Osteocyte (in vitro differentiated cells): ENCODE measurements at regions not wholly inside any gene's neighbourhood (a gene's known extent, or its start where the extent isn't known, plus 50 kb on each side); places are given as distances from the start of the nearest gene placed in this dataset.
"Not testable (repeated sequence)": the region's sequence is repeated elsewhere in the genome, so short reads cannot be mapped to it uniquely, and the experiment has no call there.

Experiments used
- DNase-seq: peaks from one replicate; pipeline ENCODE4 v3.0.0; 2021; ENCODE audit warnings: mixed read lengths; ENCODE audit not compliant: unreplicated experiment; ENCODE audit errors: extremely low spot score
- H3K27ac Mint-ChIP-seq: one replicate; pipeline ENCODE4 v1.8.0; 2021; ENCODE audit warnings: mild to moderate bottlenecking, mixed read lengths; ENCODE audit not compliant: unreplicated experiment
- H3K27me3 Mint-ChIP-seq: one replicate; pipeline ENCODE4 v1.8.0; 2021; ENCODE audit warnings: mixed read lengths; ENCODE audit not compliant: unreplicated experiment
- H3K36me3 Mint-ChIP-seq: one replicate; pipeline ENCODE4 v1.8.0; 2021; ENCODE audit warnings: mixed read lengths; ENCODE audit not compliant: unreplicated experiment
- H3K4me1 Mint-ChIP-seq: one replicate; pipeline ENCODE4 v1.8.0; 2021; ENCODE audit warnings: mixed read lengths; ENCODE audit not compliant: unreplicated experiment
- H3K4me3 Mint-ChIP-seq: one replicate; pipeline ENCODE4 v1.8.0; 2021; ENCODE audit warnings: mild to moderate bottlenecking, moderate library complexity, mixed read lengths; ENCODE audit not compliant: unreplicated experiment
- H3K9me3 Mint-ChIP-seq: one replicate; pipeline ENCODE4 v1.8.0; 2021; ENCODE audit warnings: mixed read lengths; ENCODE audit not compliant: unreplicated experiment
- TF ChIP-seq, protein P1 (sequence below): fragments of 200-600 bp; sonication (generic); IDR thresholded peaks from 2 replicates; pipeline ENCODE4 v1.5.0; 2021; ENCODE audit warnings: antibody characterized with exemption, mild to moderate bottlenecking, moderate library complexity

DNA sequence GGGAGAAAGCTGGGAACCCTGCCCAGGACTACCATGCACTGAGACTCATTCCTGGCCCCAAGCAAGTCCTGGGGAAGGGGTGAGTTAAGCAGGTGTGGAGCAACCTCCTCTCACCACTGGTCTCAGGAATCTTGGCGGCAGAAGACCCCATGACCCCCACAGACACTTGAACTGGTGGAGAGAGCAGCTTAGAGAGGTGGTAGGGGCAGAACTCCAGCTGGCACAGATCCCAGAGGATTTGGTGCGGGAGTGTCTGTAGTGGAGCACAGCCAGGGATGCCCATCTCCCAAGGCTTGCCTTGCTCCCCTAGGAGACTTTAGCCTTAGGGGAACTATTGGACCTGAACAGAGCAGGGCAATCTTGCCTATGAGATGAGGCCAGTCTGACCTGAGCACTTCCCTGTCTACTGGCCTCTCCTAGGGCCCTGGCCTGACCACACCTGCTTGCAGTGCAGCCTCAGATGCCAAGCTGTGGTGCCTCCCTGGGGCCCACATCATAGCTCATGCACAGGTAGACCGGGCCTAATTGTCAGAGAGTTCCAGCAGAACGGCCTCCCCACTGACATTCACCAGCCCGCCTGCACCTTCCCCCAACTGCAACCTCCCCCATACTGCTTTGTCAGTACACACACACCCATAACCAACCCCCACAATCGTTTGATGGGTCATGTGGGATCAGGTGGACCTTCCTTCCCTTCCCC is 78.0 kb downstream of the NAA11 start:
- Mint-ChIP-seq H3K36me3 (no peaks in the 10 kb centered on the region), H3K4me3 (no peak overlapping the region), H3K4me1 (no peaks in the 10 kb centered on the region), H3K27me3 (no peaks in the 10 kb centered on the region), H3K27ac (no peak overlapping the region), H3K9me3 (peaks cover 22% of the 10 kb centered on the region)
- TF ChIP-seq, protein P1, sequence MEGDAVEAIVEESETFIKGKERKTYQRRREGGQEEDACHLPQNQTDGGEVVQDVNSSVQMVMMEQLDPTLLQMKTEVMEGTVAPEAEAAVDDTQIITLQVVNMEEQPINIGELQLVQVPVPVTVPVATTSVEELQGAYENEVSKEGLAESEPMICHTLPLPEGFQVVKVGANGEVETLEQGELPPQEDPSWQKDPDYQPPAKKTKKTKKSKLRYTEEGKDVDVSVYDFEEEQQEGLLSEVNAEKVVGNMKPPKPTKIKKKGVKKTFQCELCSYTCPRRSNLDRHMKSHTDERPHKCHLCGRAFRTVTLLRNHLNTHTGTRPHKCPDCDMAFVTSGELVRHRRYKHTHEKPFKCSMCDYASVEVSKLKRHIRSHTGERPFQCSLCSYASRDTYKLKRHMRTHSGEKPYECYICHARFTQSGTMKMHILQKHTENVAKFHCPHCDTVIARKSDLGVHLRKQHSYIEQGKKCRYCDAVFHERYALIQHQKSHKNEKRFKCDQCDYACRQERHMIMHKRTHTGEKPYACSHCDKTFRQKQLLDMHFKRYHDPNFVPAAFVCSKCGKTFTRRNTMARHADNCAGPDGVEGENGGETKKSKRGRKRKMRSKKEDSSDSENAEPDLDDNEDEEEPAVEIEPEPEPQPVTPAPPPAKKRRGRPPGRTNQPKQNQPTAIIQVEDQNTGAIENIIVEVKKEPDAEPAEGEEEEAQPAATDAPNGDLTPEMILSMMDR, result no peak
- no peak for DNase-seq

- H3K4me1 Mint-ChIP-seq, H3K4me3 Mint-ChIP-seq, H3K27me3 Mint-ChIP-seq, H3K36me3 Mint-ChIP-seq, H3K27ac Mint-ChIP-seq, DNase-seq: not testable (repeated sequence)
- H3K9me3 Mint-ChIP-seq, result peaks cover 17% of the 10 kb centered on the region
Observed at GRCh38 chr4:79245200-79245940, 80.5 kb downstream of the NAA11 start.

- H3K27ac Mint-ChIP-seq, result no peak overlapping the region
- DNase-seq, result no peak
- no peaks in the 10 kb centered on the region for H3K36me3 Mint-ChIP-seq
- H3K4me1 Mint-ChIP-seq, result no peaks in the 10 kb centered on the region
- TF ChIP-seq, protein P1, result no peak
- no peak overlapping the region for H3K4me3 Mint-ChIP-seq
- peaks cover 7% of the 10 kb centered on the region for H3K9me3 Mint-ChIP-seq
- H3K27me3 Mint-ChIP-seq, result no peaks in the 10 kb centered on the region
Observed at GRCh38 chr4:79241846-79242245, 84.0 kb downstream of the NAA11 start.

DNA sequence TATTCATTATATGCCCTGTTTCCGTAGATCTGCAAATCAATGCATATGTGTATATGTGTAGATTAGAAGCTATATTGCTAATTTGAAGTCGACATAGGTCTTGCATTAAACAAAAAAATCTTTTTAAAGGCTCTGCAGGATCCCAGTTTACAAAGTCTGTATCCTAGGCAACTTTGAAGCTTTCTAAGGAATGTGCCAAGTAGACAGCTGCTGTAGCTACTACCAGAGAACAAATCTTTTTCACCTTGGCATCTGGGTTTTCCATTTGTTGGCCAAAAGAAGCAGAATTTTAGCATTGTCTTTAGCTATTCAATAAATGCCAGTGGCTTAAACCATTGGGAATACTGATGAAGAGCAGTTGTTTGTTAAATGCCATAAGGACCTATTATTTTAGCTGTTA is 88.0 kb downstream of the NAA11 start:
- no peaks in the 10 kb centered on the region for H3K9me3 Mint-ChIP-seq

DNA sequence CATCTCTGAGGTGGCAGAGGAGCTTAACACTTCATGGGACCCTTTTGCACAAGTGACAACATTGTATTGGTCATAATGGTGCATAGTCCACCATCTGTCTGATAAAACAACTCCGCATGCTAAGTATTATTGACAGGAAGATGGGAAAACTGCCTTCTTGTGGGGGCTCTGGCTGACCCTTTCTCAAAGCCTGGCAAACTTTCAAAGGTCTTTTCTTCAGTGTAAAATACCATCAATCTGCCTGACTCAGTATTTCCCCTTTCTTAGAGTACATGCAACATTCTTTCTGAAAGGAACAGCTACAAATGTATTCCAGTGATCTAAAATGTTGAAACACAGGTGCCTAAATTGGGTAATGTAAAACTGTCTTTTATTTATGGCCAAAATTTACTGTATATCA is 89.1 kb downstream of the NAA11 start:
- no peak for DNase-seq
- H3K4me3 Mint-ChIP-seq, result no peak overlapping the region
- TF ChIP-seq, protein P1, result no peak
- no peaks in the 10 kb centered on the region for H3K36me3 Mint-ChIP-seq
- H3K4me1 Mint-ChIP-seq, result no peaks in the 10 kb centered on the region
- H3K27ac Mint-ChIP-seq, result no peak overlapping the region
- H3K27me3 Mint-ChIP-seq, result peaks cover 3% of the 10 kb centered on the region
- no peaks in the 10 kb centered on the region for H3K9me3 Mint-ChIP-seq

More for the DNA sequence above, 88.0 kb downstream of the NAA11 start:
- Mint-ChIP-seq H3K4me1 (no peaks in the 10 kb centered on the region), H3K4me3 (no peak overlapping the region), H3K36me3 (no peaks in the 10 kb centered on the region), H3K27ac (no peak overlapping the region), H3K27me3 (peaks cover 3% of the 10 kb centered on the region)
- no peak for DNase-seq
- TF ChIP-seq, protein P1, result no peak
